Hepatocyte (in vitro differentiated cells): ENCODE measurements at regions not wholly inside any gene's neighbourhood (a gene's known extent, or its start where the extent isn't known, plus 50 kb on each side); places are given as distances from the start of the nearest gene placed in this dataset.

ENCODE experiments used
- DNase-seq: peaks from one replicate; pipeline ENCODE4 v3.0.0-alpha.2; 2016; ENCODE audit warnings: low spot score
- H2AFZ ChIP-seq: fragments of 200-600 bp; sonication (generic); 2 replicates; pipeline ENCODE4 v1.6.0; 2016; ENCODE audit warnings: antibody characterized with exemption, mild to moderate bottlenecking
- H3K27ac ChIP-seq: fragments of 200-600 bp; sonication (generic); 2 replicates; pipeline ENCODE4 v1.5.1; 2016; ENCODE audit warnings: mild to moderate bottlenecking
- H3K27me3 ChIP-seq: fragments of 200-600 bp; sonication (generic); 2 replicates; pipeline ENCODE4 v1.6.1; 2016
- H3K36me3 ChIP-seq: fragments of 200-600 bp; sonication (generic); replicated peaks from 2 replicates; pipeline ENCODE4 v1.5.1; 2016; ENCODE audit warnings: low read depth; ENCODE audit not compliant: insufficient read depth
- H3K4me1 ChIP-seq: fragments of 200-600 bp; sonication (generic); 2 replicates; pipeline ENCODE4 v1.5.1; 2016; ENCODE audit warnings: mild to moderate bottlenecking, moderate library complexity; ENCODE audit not compliant: insufficient read depth
- H3K4me2 ChIP-seq: fragments of 200-600 bp; sonication (generic); 2 replicates; pipeline ENCODE4 v1.6.0; 2016
- H3K4me3 ChIP-seq: fragments of 200-600 bp; sonication (generic); 2 replicates; pipeline ENCODE4 v1.5.1; 2016; ENCODE audit warnings: mild to moderate bottlenecking
- H3K79me2 ChIP-seq: fragments of 200-600 bp; sonication (generic); 2 replicates; pipeline ENCODE4 v1.6.0; 2017; ENCODE audit warnings: mild to moderate bottlenecking
- H3K9me2 ChIP-seq: fragments of 200-600 bp; sonication (generic); replicated peaks from 2 replicates; pipeline ENCODE4 v1.6.0; 2017; ENCODE audit warnings: mild to moderate bottlenecking; ENCODE audit not compliant: insufficient read depth
- H3K9me3 ChIP-seq: fragments of 200-600 bp; sonication (generic); 2 replicates; pipeline ENCODE4 v1.5.1; 2016; ENCODE audit warnings: low read depth, mild to moderate bottlenecking
- H4K20me1 ChIP-seq: fragments of 200-600 bp; sonication (generic); 2 replicates; pipeline ENCODE4 v1.6.0; 2016; ENCODE audit warnings: mild to moderate bottlenecking; ENCODE audit not compliant: insufficient read depth, poor library complexity, severe bottlenecking
- CTCF ChIP-seq: fragments of 200-600 bp; sonication (generic); IDR thresholded peaks from 2 replicates; pipeline ENCODE4 v1.5.1; 2016; ENCODE audit warnings: antibody characterized with exemption, mild to moderate bottlenecking; ENCODE audit not compliant: poor library complexity
- EZH2 ChIP-seq: fragments of 200-600 bp; sonication (generic); IDR thresholded peaks from 2 replicates; pipeline ENCODE4 v1.6.1; 2016; ENCODE audit warnings: antibody characterized with exemption, mild to moderate bottlenecking, borderline replicate concordance
- EZH2phosphoT487 ChIP-seq: fragments of 200-600 bp; sonication (generic); IDR thresholded peaks from one replicate; pipeline ENCODE4 v1.6.1; 2018; ENCODE audit warnings: antibody characterized with exemption, mild to moderate bottlenecking, low read depth, moderate library complexity; ENCODE audit not compliant: unreplicated experiment, severe bottlenecking
- WGBS: methylation state at CpG from one replicate; pipeline ENCODE4 v1.1.6; 2016; ENCODE audit warnings: low lambda C conversion rate; ENCODE audit errors: missing lambda C conversion rate; 5-methylcytosine and 5-hydroxymethylcytosine counted together

GRCh38 chr5:68379275-68380036 lies 163.9 kb downstream of the PIK3R1 start:
- Histone ChIP-seq H2AFZ (no peak overlapping the region), H3K27me3 (no peaks in the 10 kb centered on the region), H3K4me1 (peaks cover 5% of the 10 kb centered on the region), H3K27ac (no peak overlapping the region), H3K79me2 (no peaks in the 10 kb centered on the region), H4K20me1 (no peaks in the 10 kb centered on the region), H3K9me3 (no peaks in the 10 kb centered on the region), H3K4me2 (no peak overlapping the region), H3K9me2 (no peaks in the 10 kb centered on the region), H3K4me3 (no peak overlapping the region), H3K36me3 (no peaks in the 10 kb centered on the region)
- peak; percentile 11 for DNase-seq
- WGBS: 60% methylated on average over 3 of the region's 3 CpGs
- TF ChIP-seq EZH2 (no peak), EZH2phosphoT487 (no peak), CTCF (no peak)

GRCh38 chr5:68380078-68380477 lies 164.5 kb downstream of the PIK3R1 start:
- Histone ChIP-seq H4K20me1 (no peaks in the 10 kb centered on the region), H3K9me2 (no peaks in the 10 kb centered on the region), H3K79me2 (no peaks in the 10 kb centered on the region), H3K4me3 (no peak overlapping the region), H3K4me2 (no peak overlapping the region), H3K4me1 (peaks cover 5% of the 10 kb centered on the region), H2AFZ (no peak overlapping the region), H3K27ac (no peak overlapping the region), H3K27me3 (no peaks in the 10 kb centered on the region), H3K9me3 (no peaks in the 10 kb centered on the region), H3K36me3 (no peaks in the 10 kb centered on the region)
- WGBS: 71% methylated on average over 2 of the region's 2 CpGs
- no peak for TF ChIP-seq EZH2
- DNase-seq: no peak

- Histone ChIP-seq H3K79me2 (no peaks in the 10 kb centered on the region), H3K4me3 (no peak overlapping the region), H2AFZ (no peak overlapping the region), H3K27me3 (no peaks in the 10 kb centered on the region), H3K4me2 (no peak overlapping the region), H3K4me1 (peaks cover 5% of the 10 kb centered on the region), H3K27ac (no peak overlapping the region), H4K20me1 (no peaks in the 10 kb centered on the region), H3K9me2 (no peaks in the 10 kb centered on the region), H3K9me3 (no peaks in the 10 kb centered on the region), H3K36me3 (no peaks in the 10 kb centered on the region)
- DNase-seq: no peak
- no peak for TF ChIP-seq EZH2
- WGBS: 86% methylated on average over 3 of the region's 3 CpGs
Measured at GRCh38 chr5:68381060-68381459, 165.5 kb downstream of the PIK3R1 start.

GRCh38 chr5:68381909-68382308 lies 166.4 kb downstream of the PIK3R1 start:
- Histone ChIP-seq H3K27ac (no peak overlapping the region), H3K79me2 (no peaks in the 10 kb centered on the region), H3K4me2 (no peak overlapping the region), H3K36me3 (no peaks in the 10 kb centered on the region), H2AFZ (no peak overlapping the region), H3K9me3 (no peaks in the 10 kb centered on the region), H3K9me2 (no peaks in the 10 kb centered on the region), H3K27me3 (no peaks in the 10 kb centered on the region), H3K4me3 (no peak overlapping the region), H4K20me1 (no peaks in the 10 kb centered on the region), H3K4me1 (peaks cover 5% of the 10 kb centered on the region)
- DNase-seq: no peak
- 91% methylated on average over 3 of the region's 3 CpGs for WGBS
- TF ChIP-seq CTCF (no peak), EZH2phosphoT487 (no peak), EZH2 (no peak)
